ENCODE measurements at regions not wholly inside any gene's neighbourhood (a gene's known extent, or its start where the extent isn't known, plus 50 kb on each side); places are given as distances from the start of the nearest gene placed in this dataset.

DNA sequence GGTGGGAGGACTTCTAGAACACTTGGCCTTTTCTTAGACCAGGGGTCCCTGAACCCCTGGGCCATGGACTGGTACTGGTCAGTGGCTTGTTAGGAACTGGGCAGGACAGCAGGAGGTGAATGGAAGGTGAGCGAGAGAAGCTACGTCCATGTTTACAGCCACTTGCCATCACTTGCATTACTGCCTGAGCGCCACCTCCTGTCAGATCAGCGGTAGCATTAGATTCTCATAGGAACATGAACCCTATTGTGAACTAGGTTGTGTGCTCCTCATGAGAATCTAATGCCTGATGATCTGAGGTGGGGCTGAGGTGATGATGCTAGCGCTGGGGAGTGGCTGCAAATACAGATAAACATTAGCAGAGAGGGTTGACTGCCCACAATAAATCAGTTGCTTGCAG is 100.9 kb upstream of the IGFBP7 start:
- ChIA-PET POLR2A (no interaction called here), CTCF (ENCODE audit: low intra/inter-chr PET ratio, low total read pairs) (interaction anchor here (0.9 to 2.1 kb wide), 2 partner anchors 47 to 173 kb away, joined by 4 to 15 read pairs; no protein-coding TSS in a partner anchor)
- ATAC-seq, result peak; percentile 69

DNA sequence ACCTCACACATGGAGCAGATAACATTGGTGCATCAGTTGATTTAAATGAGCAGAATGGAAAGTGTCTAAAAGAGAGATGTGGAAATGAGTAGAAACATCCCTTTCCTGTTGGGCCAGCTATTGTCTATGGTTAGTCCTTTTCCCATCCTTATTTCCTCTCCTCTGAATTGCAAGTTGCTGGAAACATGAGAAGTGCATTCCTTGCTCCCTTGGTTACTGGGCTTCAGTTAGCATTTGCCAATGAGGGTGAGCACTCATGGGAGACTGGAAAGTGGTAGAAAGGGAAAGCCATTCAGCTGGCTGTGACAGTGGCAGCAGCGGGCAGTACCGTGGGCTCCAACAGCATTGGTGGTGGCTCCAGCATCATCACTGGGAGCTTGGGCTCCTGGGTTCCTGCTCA is 96.0 kb upstream of the IGFBP7 start:
- Histone ChIP-seq H4K20me1 (ENCODE audit: insufficient read depth, low read length) (no peaks in the 10 kb centered on the region), H3K36me3 (replicated peaks in 1 of 2; ENCODE audit: control insufficient read depth in 1 of 2, insufficient read depth in 2 of 2, low read length in 2 of 2) (no peaks in the 10 kb centered on the region), H3K4me1 (ENCODE audit: insufficient read depth, low read length) (no peaks in the 10 kb centered on the region), H3K79me2 (ENCODE audit: insufficient read depth, low read length) (no peaks in the 10 kb centered on the region), H3K4me3 (replicated peaks in 1 of 3; ENCODE audit: insufficient read depth in 1 of 3, low read depth in 2 of 3, low read length in 3 of 3) (no peak overlapping the region), H3K9me3 (ENCODE audit: low read length) (no peaks in the 10 kb centered on the region), H3K4me2 (ENCODE audit: low read depth, low read length) (no peak overlapping the region), H3K9ac (ENCODE audit: insufficient read depth, low read depth, low read length) (no peak overlapping the region), H3K27me3 (ENCODE audit: control insufficient read depth in 1 of 2, insufficient read depth in 2 of 2, low read length in 2 of 2) (no peaks in the 10 kb centered on the region), H3K27ac (ENCODE audit: extremely low read length, insufficient read depth, low read length) (no peak overlapping the region), H2AFZ (ENCODE audit: low read length) (no peak overlapping the region)
- ATAC-seq, result no peak
- 14% methylated on average over 2 of the region's 2 CpGs for WGBS (ENCODE audit: low lambda C conversion rate)
- intact Hi-C loops (cut with micrococcal nuclease; ENCODE audit: unreplicated experiment) (no loop called here), in situ Hi-C loops (cut with HindIII; ENCODE audit: extremely low pct_ligation_motif_present, low pct_unique_long_range_greater_than_20kb) (no loop called here)
- CTCF ChIA-PET (ENCODE audit: low intra/inter-chr PET ratio, low total read pairs), result no interaction called here
- no peak for DNase-seq (ENCODE audit: low spot score)
- FAIRE-seq, result no peak
- POLR2A ChIA-PET, result no interaction called here
- BruUV-seq (replicated peaks), result no TSS peak
- no peak for TF ChIP-seq ZNF552 (CRISPR knock-in tag; IDR thresholded peaks at IDR 0.05; ENCODE audit: borderline replicate concordance)
- TF ChIP-seq NCOA5 (CRISPR knock-in tag; IDR thresholded peaks at IDR 0.05), result no peak
- TF ChIP-seq ZNF121 (CRISPR knock-in tag; IDR thresholded peaks at IDR 0.05), result no peak
- TF ChIP-seq, protein P1, sequence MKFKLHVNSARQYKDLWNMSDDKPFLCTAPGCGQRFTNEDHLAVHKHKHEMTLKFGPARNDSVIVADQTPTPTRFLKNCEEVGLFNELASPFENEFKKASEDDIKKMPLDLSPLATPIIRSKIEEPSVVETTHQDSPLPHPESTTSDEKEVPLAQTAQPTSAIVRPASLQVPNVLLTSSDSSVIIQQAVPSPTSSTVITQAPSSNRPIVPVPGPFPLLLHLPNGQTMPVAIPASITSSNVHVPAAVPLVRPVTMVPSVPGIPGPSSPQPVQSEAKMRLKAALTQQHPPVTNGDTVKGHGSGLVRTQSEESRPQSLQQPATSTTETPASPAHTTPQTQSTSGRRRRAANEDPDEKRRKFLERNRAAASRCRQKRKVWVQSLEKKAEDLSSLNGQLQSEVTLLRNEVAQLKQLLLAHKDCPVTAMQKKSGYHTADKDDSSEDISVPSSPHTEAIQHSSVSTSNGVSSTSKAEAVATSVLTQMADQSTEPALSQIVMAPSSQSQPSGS (CRISPR knock-in tag; IDR thresholded peaks at IDR 0.05), result no peak
- TF ChIP-seq KDM5B (CRISPR knock-in tag; IDR thresholded peaks at IDR 0.05; ENCODE audit: borderline replicate concordance), result no peak
- no peak for TF ChIP-seq GTF2F1 (IDR thresholded peaks at IDR 0.05; ENCODE audit: low read length)
- TF ChIP-seq RFX1 (IDR thresholded peaks at IDR 0.05), result no peak

More for the DNA sequence above, 100.9 kb upstream of the IGFBP7 start:
- TF ChIP-seq FOXA1 (IDR thresholded peaks at IDR 0.05) (no peak), FOXA1 (CRISPR knock-in tag; IDR thresholded peaks at IDR 0.05) (peak; percentile 43; the same call in 1 of the 2 replicates), FOXA3 (CRISPR knock-in tag; IDR thresholded peaks at IDR 0.05) (0 out of 2 replicates have a peak, but pooled peaks have one; percentile 20), ZNF792 (CRISPR knock-in tag; IDR thresholded peaks at IDR 0.05) (no peak), SMC3 (IDR thresholded peaks at IDR 0.05; ENCODE audit: low read length) (peak; percentile 30; the same call in 1 of the 2 replicates)
- TF ChIP-seq, protein P2, sequence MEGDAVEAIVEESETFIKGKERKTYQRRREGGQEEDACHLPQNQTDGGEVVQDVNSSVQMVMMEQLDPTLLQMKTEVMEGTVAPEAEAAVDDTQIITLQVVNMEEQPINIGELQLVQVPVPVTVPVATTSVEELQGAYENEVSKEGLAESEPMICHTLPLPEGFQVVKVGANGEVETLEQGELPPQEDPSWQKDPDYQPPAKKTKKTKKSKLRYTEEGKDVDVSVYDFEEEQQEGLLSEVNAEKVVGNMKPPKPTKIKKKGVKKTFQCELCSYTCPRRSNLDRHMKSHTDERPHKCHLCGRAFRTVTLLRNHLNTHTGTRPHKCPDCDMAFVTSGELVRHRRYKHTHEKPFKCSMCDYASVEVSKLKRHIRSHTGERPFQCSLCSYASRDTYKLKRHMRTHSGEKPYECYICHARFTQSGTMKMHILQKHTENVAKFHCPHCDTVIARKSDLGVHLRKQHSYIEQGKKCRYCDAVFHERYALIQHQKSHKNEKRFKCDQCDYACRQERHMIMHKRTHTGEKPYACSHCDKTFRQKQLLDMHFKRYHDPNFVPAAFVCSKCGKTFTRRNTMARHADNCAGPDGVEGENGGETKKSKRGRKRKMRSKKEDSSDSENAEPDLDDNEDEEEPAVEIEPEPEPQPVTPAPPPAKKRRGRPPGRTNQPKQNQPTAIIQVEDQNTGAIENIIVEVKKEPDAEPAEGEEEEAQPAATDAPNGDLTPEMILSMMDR (CRISPR knock-in tag; IDR thresholded peaks at IDR 0.05), result peak; percentile 65
- FAIRE-seq, result no peak
- Histone ChIP-seq H3K27ac (ENCODE audit: extremely low read length, insufficient read depth, low read length) (no peak overlapping the region), H3K36me3 (replicated peaks in 1 of 2; ENCODE audit: control insufficient read depth in 1 of 2, insufficient read depth in 2 of 2, low read length in 2 of 2) (no peaks in the 10 kb centered on the region), H3K4me3 (replicated peaks in 1 of 3; ENCODE audit: insufficient read depth in 1 of 3, low read depth in 2 of 3, low read length in 3 of 3) (no peak overlapping the region), H3K9me3 (ENCODE audit: low read length) (no peaks in the 10 kb centered on the region), H3K79me2 (ENCODE audit: insufficient read depth, low read length) (no peaks in the 10 kb centered on the region), H3K4me2 (ENCODE audit: low read depth, low read length) (no peak overlapping the region), H2AFZ (ENCODE audit: low read length) (no peak overlapping the region), H4K20me1 (ENCODE audit: insufficient read depth, low read length) (no peaks in the 10 kb centered on the region), H3K4me1 (ENCODE audit: insufficient read depth, low read length) (no peaks in the 10 kb centered on the region), H3K9ac (ENCODE audit: insufficient read depth, low read depth, low read length) (no peak overlapping the region), H3K27me3 (ENCODE audit: control insufficient read depth in 1 of 2, insufficient read depth in 2 of 2, low read length in 2 of 2) (0 out of 5 replicates have a peak, but pooled peaks cover 0 to 2% of the 10 kb centered on the region in 2 experiments)
- intact Hi-C loops (cut with micrococcal nuclease; ENCODE audit: unreplicated experiment), result loop anchor here (2.0 kb wide), 1 partner anchor 48 kb away; no protein-coding TSS in a partner anchor
- DNase-seq (ENCODE audit: low spot score), result peak; percentile 4
- 10% methylated on average over 2 of the region's 5 CpGs for WGBS (ENCODE audit: low lambda C conversion rate)
- no TSS peak for BruUV-seq (replicated peaks)
- in situ Hi-C loops (cut with HindIII; ENCODE audit: extremely low pct_ligation_motif_present, low pct_unique_long_range_greater_than_20kb), result no loop called here

Data from HepG2 (cell line).